Fibroblast of pulmonary artery (primary cell): ENCODE measurements at regions not wholly inside any gene's neighbourhood (a gene's known extent, or its start where the extent isn't known, plus 50 kb on each side); places are given as distances from the start of the nearest gene placed in this dataset.

Experiments
- DNase-seq: peaks from one replicate; pipeline ENCODE4 v3.0.0-alpha.2; 2010; ENCODE audit warnings: low read depth
- H3K4me3 ChIP-seq: replicated peaks from 2 replicates; pipeline ENCODE4 v1.5.1; 2011; ENCODE audit warnings: low read depth, mild to moderate bottlenecking, control low read depth, low read length, moderate library complexity
- CTCF ChIP-seq: IDR thresholded peaks from 2 replicates; pipeline ENCODE4 v1.5.1; 2011; ENCODE audit warnings: mild to moderate bottlenecking, control low read depth, low read length, inconsistent platforms; ENCODE audit errors: missing control alignments

GRCh38 chr3:82353306-82354171 is 592.1 kb upstream of the GBE1 start:
- no peak for DNase-seq
- no peak for TF ChIP-seq CTCF
- H3K4me3 ChIP-seq: no peak overlapping the region

- DNase-seq: no peak
- TF ChIP-seq CTCF: no peak
- no peak overlapping the region for H3K4me3 ChIP-seq
Measured at GRCh38 chr3:82347585-82347984, 586.1 kb upstream of the GBE1 start.

- no peak overlapping the region for H3K4me3 ChIP-seq
- TF ChIP-seq CTCF: no peak
- DNase-seq: no peak
Measured at GRCh38 chr3:82342521-82342920, 581.1 kb upstream of the GBE1 start.

- H3K4me3 ChIP-seq: no peak overlapping the region
- DNase-seq: no peak
- peak; percentile 21 for TF ChIP-seq CTCF
Measured at GRCh38 chr3:82329300-82329699, 567.9 kb upstream of the GBE1 start.

GRCh38 chr3:82311901-82312300 is 550.5 kb upstream of the GBE1 start:
- no peak for TF ChIP-seq CTCF
- DNase-seq: no peak
- no peak overlapping the region for H3K4me3 ChIP-seq

GRCh38 chr3:82308755-82309154 is 547.3 kb upstream of the GBE1 start:
- DNase-seq: no peak
- H3K4me3 ChIP-seq: no peak overlapping the region
- no peak for TF ChIP-seq CTCF

- H3K4me3 ChIP-seq: no peak overlapping the region
- no peak for DNase-seq
- no peak for TF ChIP-seq CTCF
Measured at GRCh38 chr3:82306189-82306588, 544.7 kb upstream of the GBE1 start.
